Fibroblast of lung (primary cell): ENCODE measurements at regions not wholly inside any gene's neighbourhood (a gene's known extent, or its start where the extent isn't known, plus 50 kb on each side); places are given as distances from the start of the nearest gene placed in this dataset.

Experiments used
- DNase-seq, 2 donors: peaks; one replicate each; pipeline versions ENCODE4 v3.0.0 to v3.0.0-alpha.2; 2010; ENCODE audit warnings: low read depth in 2 of 2
- H2AFZ ChIP-seq: 2 replicates; pipeline ENCODE4 v1.5.1; 2012; ENCODE audit warnings: low read length, control low read depth, inconsistent platforms
- H3K27ac ChIP-seq: 2 replicates; pipeline ENCODE4 v1.5.1; 2011; ENCODE audit warnings: low read length, control low read depth; ENCODE audit not compliant: insufficient read depth
- H3K27me3 ChIP-seq: 2 replicates; pipeline ENCODE4 v1.5.1; 2011; ENCODE audit warnings: mild to moderate bottlenecking, low read length; ENCODE audit not compliant: control insufficient read depth, insufficient read depth
- H3K36me3 ChIP-seq: 2 replicates; pipeline ENCODE4 v1.5.1; 2011; ENCODE audit warnings: low read length; ENCODE audit not compliant: control insufficient read depth, insufficient read depth
- H3K4me1 ChIP-seq: 2 replicates; pipeline ENCODE4 v1.5.1; 2011; ENCODE audit warnings: low read length; ENCODE audit not compliant: control insufficient read depth, insufficient read depth; ENCODE audit errors: extremely low read depth
- H3K4me2 ChIP-seq: 2 replicates; pipeline ENCODE4 v1.5.1; 2011; ENCODE audit warnings: low read length, control low read depth; ENCODE audit not compliant: insufficient read depth; ENCODE audit errors: extremely low read depth
- H3K4me3 ChIP-seq, 4 experiments: fragments of 200-600 bp in 1 of 4; sonication (generic) in 1 of 4; replicated peaks in 1 of 4; 2 replicates each; pipeline ENCODE4 v1.5.1; 2011 to 2016; ENCODE audit warnings: low read length in 4 of 4, low read depth in 3 of 4, mild to moderate bottlenecking in 3 of 4, control low read depth in 2 of 4, inconsistent platforms in 1 of 4, mixed read lengths in 1 of 4; ENCODE audit not compliant: insufficient read depth in 1 of 4; ENCODE audit errors: control extremely low read depth in 1 of 4
- H3K79me2 ChIP-seq: 2 replicates; pipeline ENCODE4 v1.5.1; 2012; ENCODE audit warnings: mild to moderate bottlenecking, low read length, inconsistent platforms; ENCODE audit not compliant: control insufficient read depth, insufficient read depth
- H3K9ac ChIP-seq: 2 replicates; pipeline ENCODE4 v1.5.1; 2011; ENCODE audit warnings: mild to moderate bottlenecking, low read length, control low read depth; ENCODE audit not compliant: insufficient read depth
- H3K9me3 ChIP-seq: 2 replicates; pipeline ENCODE4 v1.5.1; 2012; ENCODE audit warnings: low read depth, low read length; ENCODE audit not compliant: control insufficient read depth, insufficient read depth
- H4K20me1 ChIP-seq: 2 replicates; pipeline ENCODE4 v1.5.1; 2011; ENCODE audit warnings: low read length; ENCODE audit not compliant: control insufficient read depth, insufficient read depth; ENCODE audit errors: extremely low read depth
- EZH2 ChIP-seq: IDR thresholded peaks from 2 replicates; pipeline ENCODE4 v1.5.1; 2012; ENCODE audit warnings: low read length, control low read depth, mild to moderate bottlenecking; ENCODE audit errors: missing control alignments
- TF ChIP-seq, protein P1 (sequence below), 2 donors: IDR thresholded peaks in 1 of 2; conservative IDR thresholded peaks in 1 of 2; 1 replicate in 1 of 2; 2 replicates in 1 of 2; pipeline ENCODE4 v1.5.1; 2011 to 2012; ENCODE audit warnings: low read length in 2 of 2, control low read depth in 1 of 2, inconsistent platforms in 1 of 2, low read depth in 1 of 2, mild to moderate bottlenecking in 1 of 2

DNA sequence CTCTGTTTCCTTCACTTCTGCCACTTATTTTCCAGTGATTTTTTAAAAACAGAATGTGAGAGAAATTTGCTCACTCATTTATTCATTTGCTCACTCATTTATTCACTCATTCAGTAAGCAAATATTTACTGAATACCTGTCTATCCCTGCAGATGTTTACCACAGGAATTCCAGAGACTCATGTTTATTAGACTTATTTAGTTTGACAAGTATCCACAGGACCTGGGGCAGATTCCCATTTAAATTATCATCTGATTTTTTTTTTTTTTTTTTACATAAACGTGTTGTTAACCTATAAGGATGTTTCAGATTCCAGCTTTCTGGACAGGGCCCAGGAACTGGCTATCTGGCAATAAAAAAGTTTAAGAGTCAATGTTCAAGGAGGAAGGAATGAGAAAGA, 175.1 kb upstream of the ERBB4 start:
- no peaks in the 10 kb centered on the region for H3K27me3 ChIP-seq
- H3K27ac ChIP-seq, result no peak overlapping the region
- no peak for DNase-seq
- H3K9me3 ChIP-seq, result no peaks in the 10 kb centered on the region
- no peak overlapping the region for H2AFZ ChIP-seq
- no peaks in the 10 kb centered on the region for H3K4me1 ChIP-seq
- no peak overlapping the region for H3K4me3 ChIP-seq
- no peaks in the 10 kb centered on the region for H3K79me2 ChIP-seq
- no peak overlapping the region for H3K9ac ChIP-seq
- H4K20me1 ChIP-seq, result no peaks in the 10 kb centered on the region
- no peaks in the 10 kb centered on the region for H3K36me3 ChIP-seq
- TF ChIP-seq EZH2, result no peak
- TF ChIP-seq, protein P1, sequence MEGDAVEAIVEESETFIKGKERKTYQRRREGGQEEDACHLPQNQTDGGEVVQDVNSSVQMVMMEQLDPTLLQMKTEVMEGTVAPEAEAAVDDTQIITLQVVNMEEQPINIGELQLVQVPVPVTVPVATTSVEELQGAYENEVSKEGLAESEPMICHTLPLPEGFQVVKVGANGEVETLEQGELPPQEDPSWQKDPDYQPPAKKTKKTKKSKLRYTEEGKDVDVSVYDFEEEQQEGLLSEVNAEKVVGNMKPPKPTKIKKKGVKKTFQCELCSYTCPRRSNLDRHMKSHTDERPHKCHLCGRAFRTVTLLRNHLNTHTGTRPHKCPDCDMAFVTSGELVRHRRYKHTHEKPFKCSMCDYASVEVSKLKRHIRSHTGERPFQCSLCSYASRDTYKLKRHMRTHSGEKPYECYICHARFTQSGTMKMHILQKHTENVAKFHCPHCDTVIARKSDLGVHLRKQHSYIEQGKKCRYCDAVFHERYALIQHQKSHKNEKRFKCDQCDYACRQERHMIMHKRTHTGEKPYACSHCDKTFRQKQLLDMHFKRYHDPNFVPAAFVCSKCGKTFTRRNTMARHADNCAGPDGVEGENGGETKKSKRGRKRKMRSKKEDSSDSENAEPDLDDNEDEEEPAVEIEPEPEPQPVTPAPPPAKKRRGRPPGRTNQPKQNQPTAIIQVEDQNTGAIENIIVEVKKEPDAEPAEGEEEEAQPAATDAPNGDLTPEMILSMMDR (conservative IDR thresholded peaks at IDR 0.05 in 1 of 2, IDR thresholded peaks at IDR 0.05 in 1 of 2; ENCODE audit: low read depth in 1 of 2, low read length in 2 of 2), result no peak
- H3K4me2 ChIP-seq, result no peak overlapping the region

DNA sequence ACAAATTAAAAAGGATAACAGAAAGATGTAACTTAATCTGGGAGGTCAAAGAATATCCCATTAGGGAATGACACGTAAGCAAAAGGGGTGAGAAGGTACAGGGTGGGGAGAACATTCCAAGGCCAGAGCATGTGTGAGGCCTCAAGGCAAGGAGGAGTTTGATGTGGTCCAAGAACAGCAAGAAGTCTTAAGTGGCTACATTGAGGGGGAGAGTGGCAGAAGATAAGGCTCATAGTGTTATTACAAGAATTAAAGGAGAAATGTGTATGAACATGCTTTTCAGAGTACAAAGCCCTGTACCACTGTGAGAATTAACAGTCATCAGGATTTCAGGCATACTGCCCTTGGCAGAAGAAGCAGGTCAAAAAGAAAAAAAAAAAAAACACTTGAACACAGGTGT, 174.4 kb upstream of the ERBB4 start:
- Histone ChIP-seq H3K79me2 (no peaks in the 10 kb centered on the region), H3K27me3 (no peaks in the 10 kb centered on the region), H2AFZ (no peak overlapping the region), H3K4me1 (no peaks in the 10 kb centered on the region), H3K4me2 (no peak overlapping the region), H3K27ac (peak overlapping the region; percentile 58), H4K20me1 (no peaks in the 10 kb centered on the region), H3K9me3 (no peaks in the 10 kb centered on the region), H3K36me3 (no peaks in the 10 kb centered on the region), H3K9ac (no peak overlapping the region), H3K4me3 (no peak overlapping the region)
- TF ChIP-seq, protein P1 (conservative IDR thresholded peaks at IDR 0.05 in 1 of 2, IDR thresholded peaks at IDR 0.05 in 1 of 2; ENCODE audit: low read depth in 1 of 2, low read length in 2 of 2), result no peak
- no peak for TF ChIP-seq EZH2
- peak in 1 of 2 donors; percentile 52 for DNase-seq

DNA sequence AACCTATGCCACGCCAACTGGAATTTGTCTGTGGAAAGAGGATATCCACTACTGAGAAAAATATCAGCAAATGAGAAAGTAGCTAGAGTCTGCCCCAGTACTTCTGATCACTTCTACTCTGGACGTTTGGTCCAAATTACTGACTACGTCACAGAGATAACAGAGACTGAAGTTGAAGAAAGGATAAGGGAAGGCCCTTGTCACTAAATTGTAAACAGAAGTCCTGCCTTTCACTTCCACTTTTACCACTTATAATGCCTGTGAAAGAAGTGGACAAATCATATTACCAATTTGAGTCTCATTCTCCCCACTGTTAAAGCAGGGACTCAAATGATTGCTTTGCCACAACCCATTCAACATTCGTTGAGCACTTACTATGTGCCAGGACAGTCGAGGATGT, 173.9 kb upstream of the ERBB4 start:
- peak; percentile 6 to 16 for DNase-seq
- Histone ChIP-seq H3K9ac (no peak overlapping the region), H3K27me3 (no peaks in the 10 kb centered on the region), H3K4me3 (no peak overlapping the region), H4K20me1 (no peaks in the 10 kb centered on the region), H3K4me1 (no peaks in the 10 kb centered on the region), H3K79me2 (no peaks in the 10 kb centered on the region), H3K36me3 (no peaks in the 10 kb centered on the region), H2AFZ (no peak overlapping the region), H3K4me2 (peak overlapping the region; percentile 47), H3K27ac (peak overlapping the region; percentile 58), H3K9me3 (no peaks in the 10 kb centered on the region)
- TF ChIP-seq, protein P1 (conservative IDR thresholded peaks at IDR 0.05 in 1 of 2, IDR thresholded peaks at IDR 0.05 in 1 of 2; ENCODE audit: low read depth in 1 of 2, low read length in 2 of 2), result no peak
- TF ChIP-seq EZH2, result no peak
